HG02885 (cell line): ENCODE measurements at regions not wholly inside any gene's neighbourhood (a gene's known extent, or its start where the extent isn't known, plus 50 kb on each side); places are given as distances from the start of the nearest gene placed in this dataset.
"Not testable (repeated sequence)": the region's sequence is repeated elsewhere in the genome, so short reads cannot be mapped to it uniquely, and the experiment has no call there.

Source experiments
- ATAC-seq: cut with Tn5 transposase; IDR thresholded peaks from one replicate; pipeline ENCODE4 v1.9.1; 2021; ENCODE audit warnings: mild to moderate bottlenecking; ENCODE audit not compliant: unreplicated experiment, poor library complexity

DNA sequence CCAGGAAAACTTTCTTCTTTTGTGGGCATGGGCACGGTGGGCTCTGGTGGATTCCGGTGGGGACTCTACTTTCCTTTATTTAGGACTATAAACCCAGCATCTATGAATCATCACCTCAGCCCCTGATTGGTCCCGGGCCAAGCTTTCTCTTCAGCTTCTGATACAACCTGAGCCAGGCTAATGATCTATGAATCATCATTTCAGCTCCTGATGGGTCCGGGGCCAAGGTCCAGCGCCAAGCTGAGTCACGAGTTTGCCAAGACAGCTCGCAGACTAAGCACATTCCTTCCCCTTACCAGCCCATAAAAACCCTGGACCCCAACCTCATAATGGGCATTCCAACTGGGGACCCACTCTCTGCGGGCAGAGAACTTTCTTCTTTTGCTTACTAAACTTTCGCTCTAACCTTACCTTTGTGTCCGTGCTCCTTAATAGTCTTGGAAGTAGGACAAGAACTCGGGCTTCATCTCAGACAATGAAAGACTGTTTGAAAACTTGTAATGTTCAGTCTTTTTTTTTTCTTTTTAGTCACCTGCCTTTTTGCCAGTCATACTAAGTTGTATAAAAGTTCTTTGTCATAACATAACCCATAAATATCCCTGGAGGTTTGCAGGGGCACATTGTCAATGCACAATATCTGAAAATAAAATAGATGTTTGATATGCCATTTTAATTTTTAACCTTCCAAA is 904.9 kb upstream of the EPHA5 start:
- ATAC-seq = no peak

DNA sequence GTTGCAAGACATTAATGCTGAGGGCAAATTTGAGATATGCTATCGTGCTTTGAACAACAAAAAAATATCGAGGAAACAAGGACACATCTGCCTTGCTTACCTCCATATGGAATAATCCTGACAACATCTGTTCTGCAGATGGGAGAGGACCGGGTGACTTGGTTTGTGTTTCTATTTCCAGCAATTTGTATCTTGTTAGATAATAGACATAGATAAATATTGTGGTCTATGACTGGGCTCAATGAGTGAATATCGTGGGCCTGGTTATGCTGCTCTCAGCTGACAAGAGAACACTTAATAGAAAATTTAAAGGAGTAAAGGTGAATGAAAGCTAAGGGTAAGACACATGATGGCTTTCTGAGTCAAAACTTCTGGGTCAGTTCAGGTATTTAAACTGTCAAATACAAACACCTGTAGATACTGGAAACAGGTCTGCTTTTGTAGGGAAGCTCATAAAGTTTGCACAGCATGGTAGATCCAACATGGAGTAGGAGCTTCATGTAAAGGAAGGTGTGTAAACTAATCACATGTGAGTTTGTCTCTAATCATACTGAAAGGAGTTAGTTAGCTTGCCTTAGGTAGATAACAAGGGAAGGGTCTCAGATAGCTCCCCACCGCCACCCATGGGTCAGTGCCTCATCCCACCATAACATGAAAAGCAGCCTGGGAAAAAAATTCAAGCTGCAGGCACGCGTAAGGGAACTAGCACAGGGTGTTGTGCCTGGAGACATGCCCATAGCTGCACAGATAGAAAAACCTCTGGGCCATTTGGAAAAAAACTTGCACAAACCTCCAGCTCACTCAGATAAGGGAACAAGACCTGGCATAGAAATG is 904.1 kb upstream of the EPHA5 start:
- no peak for ATAC-seq

GRCh38 chr4:66572949-66573348 is 902.7 kb upstream of the EPHA5 start:
- ATAC-seq = no peak

DNA sequence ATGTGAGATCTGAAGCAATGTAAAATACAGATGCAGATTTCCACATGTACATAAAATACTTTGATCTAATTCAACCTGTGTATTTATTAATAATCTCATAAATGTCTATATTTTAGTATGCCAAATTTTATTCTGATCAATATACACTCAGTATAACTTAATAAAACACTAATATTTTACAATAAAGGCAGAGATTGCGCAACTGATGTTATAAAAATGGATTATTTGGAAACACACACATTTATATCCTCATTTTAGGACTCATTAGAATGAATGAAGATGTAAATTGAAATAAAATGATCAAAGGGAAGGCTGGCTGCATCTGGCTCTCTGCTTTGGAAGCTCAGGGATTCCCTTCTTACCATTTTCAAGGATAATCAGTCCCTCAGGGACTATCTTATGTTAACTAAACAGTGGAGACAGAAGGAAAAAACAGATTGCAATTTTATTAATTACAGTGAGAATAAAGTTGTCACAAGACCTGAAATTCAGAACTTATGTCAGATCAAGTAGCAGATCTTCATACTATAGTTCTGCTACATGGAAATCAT is 900.9 kb upstream of the EPHA5 start:
- ATAC-seq = no peak

DNA sequence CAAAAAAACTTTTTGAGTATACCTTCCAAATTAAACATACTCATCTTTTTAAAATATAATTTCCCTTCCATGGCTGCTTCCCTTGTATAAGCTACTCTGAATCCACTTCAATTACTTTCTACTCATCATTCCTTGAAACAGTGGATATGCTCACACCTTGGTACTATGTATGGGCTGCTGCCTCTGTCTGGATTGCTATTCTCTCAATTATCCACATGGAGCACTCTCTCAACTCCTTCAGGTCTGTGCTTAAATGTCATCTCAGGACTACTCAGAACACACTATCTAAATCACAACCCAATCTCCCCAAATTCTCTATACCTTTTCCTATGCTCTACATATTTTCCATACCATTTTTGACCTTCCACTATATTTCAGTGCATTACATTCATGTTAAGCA is 898.9 kb upstream of the EPHA5 start:
- ATAC-seq = no peak

- ATAC-seq = no peak
Observed at GRCh38 chr4:66568431-66568830, 898.1 kb upstream of the EPHA5 start.

GRCh38 chr4:66568001-66568400 is 897.7 kb upstream of the EPHA5 start:
- no peak for ATAC-seq

DNA sequence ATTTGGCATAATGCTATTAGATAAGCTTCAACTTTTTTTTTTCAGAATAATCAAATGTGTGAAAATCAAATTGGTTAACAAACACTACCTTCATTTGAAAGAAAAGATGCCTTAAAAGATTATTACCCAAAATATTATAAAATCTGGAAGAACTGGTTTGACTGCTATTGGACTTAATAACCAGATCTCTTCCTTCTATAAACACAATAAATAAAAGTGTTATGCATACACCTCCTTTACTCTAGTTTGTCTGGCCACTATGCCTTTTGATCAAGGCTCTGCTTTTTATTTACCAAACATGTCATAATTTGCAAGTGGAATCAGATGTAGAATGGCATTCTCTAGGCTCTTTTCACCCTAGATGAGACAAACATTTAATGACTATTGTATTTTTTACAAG is 897.3 kb upstream of the EPHA5 start:
- ATAC-seq = no peak

DNA sequence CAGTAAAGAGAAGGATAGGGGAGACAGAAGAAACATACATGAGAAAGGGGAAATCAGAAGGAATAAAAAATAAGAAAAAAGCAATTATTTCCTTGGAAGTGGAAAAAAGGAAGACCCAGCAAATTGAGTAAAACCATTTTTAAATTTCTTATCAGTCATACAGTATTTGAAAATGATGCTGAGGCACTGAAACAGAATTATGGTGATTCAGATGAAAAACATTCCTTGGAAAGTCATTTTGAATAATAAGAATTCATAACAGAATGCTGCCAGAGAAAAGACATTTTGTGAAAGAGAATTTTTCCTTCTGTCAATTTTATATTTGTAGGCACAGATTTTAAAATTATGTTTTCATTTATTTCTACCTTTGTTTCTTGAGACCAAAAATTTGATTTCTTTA is 895.5 kb upstream of the EPHA5 start:
- no peak for ATAC-seq

- ATAC-seq = no peak
Observed at GRCh38 chr4:66564901-66565651, 894.8 kb upstream of the EPHA5 start.

DNA sequence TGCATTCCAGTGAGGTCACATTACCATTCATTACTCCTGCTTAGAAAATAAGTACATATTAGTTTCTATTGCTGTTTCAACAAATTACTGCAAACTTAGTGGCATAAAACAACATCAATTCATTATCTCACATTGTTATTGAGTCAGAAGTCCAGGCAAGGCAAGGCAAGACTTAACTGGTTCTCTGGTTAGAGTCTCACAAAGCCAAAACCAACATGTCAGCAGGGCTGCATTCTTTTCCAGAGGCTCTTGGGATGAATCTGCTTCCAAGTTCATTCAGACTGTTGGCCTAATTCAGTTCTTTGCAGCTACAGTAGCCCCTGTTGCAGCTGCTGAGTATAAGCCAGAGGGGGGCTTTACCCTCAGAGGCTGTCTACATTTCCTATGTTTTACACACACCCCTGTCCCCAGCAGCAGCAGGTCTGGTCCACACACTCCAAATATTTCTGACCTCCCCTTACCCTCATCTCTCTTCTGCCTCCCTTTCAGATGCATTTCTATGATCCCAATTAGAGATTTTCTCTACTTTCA is 892.1 kb upstream of the EPHA5 start:
- no peak for ATAC-seq

GRCh38 chr4:66561465-66562053 is 891.3 kb upstream of the EPHA5 start:
- not testable (repeated sequence) for ATAC-seq

DNA sequence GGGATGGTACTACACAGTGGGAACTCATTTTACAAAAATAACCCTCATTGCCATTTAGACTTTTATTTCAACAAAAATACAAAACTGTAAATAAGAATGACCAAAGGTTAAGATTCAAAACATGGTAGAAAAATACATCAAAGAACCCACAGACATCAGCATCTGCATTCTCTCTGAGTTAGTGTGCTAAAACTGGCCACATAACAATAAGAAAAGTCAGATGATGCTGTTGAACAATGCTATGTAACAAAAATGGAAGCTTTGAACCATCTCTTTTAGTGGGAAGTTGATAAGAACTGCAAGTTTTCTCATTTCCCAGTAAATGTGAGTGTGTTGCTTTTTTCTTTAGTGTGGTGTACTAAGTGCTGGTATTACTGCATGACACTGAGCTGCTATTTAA is 888.4 kb upstream of the EPHA5 start:
- ATAC-seq = no peak

GRCh38 chr4:66556651-66557278 is 886.5 kb upstream of the EPHA5 start:
- ATAC-seq = no peak

GRCh38 chr4:66555301-66555700 is 885.0 kb upstream of the EPHA5 start:
- no peak for ATAC-seq

- ATAC-seq = no peak
Observed at GRCh38 chr4:66554826-66555225, 884.5 kb upstream of the EPHA5 start.

GRCh38 chr4:66545301-66545700 is 875.0 kb upstream of the EPHA5 start:
- not testable (repeated sequence) for ATAC-seq

- ATAC-seq = no peak
Observed at GRCh38 chr4:66544281-66544680, 874.0 kb upstream of the EPHA5 start.

DNA sequence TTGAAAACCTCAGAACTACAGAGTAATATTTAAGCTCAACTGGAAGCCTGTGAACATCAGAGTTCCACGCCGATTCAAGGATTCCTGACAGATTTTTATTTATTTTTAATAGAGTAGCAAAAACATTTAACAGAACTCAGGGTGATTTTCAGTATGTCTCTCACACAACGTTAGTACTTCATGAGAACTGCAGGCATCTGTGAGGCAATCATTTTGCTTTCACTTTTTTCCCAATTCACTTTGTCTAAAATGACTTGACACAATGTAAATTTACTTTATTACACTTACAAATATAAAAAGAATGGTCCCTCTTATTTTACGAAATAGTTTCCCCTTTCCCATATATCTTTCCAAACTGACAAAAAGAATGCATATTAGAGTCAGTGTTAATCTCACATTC is 869.5 kb upstream of the EPHA5 start:
- no peak for ATAC-seq

GRCh38 chr4:66524781-66525180 is 854.5 kb upstream of the EPHA5 start:
- no peak for ATAC-seq
